Breast epithelium (tissue), 3 donors: ENCODE measurements at regions not wholly inside any gene's neighbourhood (a gene's known extent, or its start where the extent isn't known, plus 50 kb on each side); places are given as distances from the start of the nearest gene placed in this dataset.

Experiments
- CTCF ChIP-seq, 3 donors: fragments of 450-650 bp; IDR thresholded peaks; one replicate each; pipeline ENCODE4 v1.5.1; 2016 to 2017; ENCODE audit warnings: antibody characterized with exemption in 3 of 3, mild to moderate bottlenecking in 3 of 3, moderate library complexity in 3 of 3
- POLR2A ChIP-seq: fragments of 450-650 bp; IDR thresholded peaks from one replicate; pipeline ENCODE4 v1.6.1; 2016; ENCODE audit warnings: antibody characterized with exemption, mild to moderate bottlenecking, moderate library complexity

- TF ChIP-seq CTCF (IDR thresholded peaks at IDR 0.05) (no peak), POLR2A (no peak)
Measured at GRCh38 chr13:74074723-74075122, 59.5 kb downstream of the KLF12 start.
